ENCODE measurements at regions not wholly inside any gene's neighbourhood (a gene's known extent, or its start where the extent isn't known, plus 50 kb on each side); places are given as distances from the start of the nearest gene placed in this dataset.
"Not testable (repeated sequence)": the region's sequence is repeated elsewhere in the genome, so short reads cannot be mapped to it uniquely, and the experiment has no call there.

DNA sequence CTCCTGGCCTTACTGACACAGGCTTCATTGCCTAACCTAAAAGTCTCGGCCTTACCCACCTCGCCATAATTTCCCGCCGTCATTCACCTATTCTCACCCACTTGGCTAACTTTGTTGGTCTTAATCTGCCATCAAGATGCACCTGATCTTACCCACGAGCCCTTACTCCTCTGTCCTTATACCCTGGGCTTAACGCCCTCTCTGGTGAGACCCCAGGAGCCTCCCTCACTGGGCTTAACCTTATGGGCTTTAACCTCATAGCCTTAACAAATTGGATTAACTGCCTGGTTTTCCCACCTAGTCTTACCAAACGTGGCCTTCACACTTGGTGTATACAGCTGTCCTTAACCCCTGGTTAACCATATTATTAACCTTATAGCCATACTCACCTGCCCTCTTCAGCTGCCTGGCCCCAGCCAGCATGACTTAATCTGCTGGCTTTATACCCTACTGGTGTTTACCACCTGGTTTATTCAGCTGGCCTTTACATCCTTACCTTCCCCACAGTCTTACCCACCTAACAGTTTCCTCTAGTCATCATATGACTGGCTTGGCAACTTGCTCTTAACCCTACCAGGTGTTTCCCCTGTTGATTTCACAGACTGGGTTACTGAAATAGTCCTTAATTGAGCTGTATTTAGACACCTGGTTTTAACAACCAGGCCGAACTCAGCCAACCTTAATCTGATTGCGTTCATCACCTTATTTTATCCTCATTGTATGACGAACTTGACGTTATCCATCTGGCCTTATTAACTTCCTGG, 132.0 kb upstream of the ZSWIM2 start:
- DNase-seq, result no peak

DNA sequence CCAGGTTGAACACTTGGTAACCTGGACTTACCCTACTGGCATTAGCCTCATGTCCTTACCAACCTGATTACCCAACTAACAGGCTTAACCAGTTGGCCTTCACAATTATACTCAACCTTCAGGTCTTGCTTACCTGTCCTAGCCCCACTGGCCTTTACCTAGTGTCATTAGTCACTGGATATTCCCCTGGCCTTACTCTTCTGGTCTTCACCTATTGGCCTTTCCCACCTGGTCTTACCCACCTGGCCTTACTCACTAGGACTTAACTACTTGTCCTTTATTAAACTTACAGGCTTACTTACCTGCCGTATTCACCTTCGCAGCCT, 131.1 kb upstream of the ZSWIM2 start:
- DNase-seq, result no peak

DNA sequence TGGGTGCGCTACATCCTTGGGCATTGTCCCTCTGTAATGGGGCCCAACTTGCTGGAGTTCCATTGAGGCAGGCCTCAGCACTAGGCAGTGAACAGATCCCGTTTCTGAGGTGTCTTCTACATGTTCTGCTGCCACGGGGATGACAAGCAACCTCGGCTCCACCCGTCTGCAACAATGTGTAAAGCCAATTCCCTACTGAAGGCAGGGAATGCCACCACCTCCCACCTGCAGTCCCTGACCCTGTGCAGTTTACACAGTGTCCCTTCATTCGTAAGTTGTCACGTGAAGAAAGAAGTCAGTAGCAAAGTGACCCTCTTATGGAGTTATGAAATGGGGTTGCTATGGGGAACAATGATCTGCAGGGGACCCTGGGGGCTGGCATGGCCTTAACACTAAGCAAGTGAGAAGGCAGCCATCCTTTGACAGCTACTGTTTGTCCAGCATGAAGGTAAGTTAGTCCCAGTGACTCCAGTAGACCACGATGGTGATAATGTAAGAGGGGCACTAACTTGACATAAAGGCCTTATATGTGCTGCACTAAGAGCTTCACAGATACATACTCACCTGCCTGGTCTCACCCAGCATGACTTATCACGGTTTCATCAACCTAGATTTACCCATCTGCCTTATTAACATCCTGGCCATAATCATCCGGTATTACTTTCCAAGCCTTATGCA, 130.6 kb upstream of the ZSWIM2 start:
- DNase-seq, result no peak

DNA sequence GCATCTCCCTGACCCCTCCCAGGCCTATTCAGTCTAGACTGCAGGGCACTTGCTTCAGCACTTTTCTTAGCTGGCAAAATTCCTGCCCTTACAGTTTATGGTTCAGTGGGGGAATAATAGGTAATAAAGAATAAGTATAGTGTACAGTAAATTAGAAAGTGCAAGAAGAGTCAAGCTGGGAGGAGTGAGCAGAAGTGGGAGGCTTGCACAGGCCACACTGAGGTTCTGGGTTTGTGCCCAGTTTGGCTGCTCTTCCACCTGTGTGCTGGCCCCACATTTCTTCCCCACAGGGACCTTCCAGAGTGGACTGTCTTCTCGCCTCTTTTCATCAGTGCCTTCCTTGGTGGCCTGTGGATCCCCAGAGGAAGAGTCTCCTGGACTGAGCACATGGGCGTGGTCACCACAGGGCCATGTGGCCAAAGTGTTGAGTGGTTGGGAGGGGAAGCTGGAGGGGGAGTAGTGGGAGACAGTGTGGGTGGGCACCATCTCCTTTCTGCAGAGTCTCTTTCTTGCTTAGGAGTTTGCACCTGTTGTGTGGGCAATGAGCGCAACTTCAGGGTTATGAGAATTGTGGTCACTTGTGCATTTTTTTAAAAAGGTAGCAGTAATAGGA, 128.6 kb upstream of the ZSWIM2 start:
- DNase-seq, result no peak

DNA sequence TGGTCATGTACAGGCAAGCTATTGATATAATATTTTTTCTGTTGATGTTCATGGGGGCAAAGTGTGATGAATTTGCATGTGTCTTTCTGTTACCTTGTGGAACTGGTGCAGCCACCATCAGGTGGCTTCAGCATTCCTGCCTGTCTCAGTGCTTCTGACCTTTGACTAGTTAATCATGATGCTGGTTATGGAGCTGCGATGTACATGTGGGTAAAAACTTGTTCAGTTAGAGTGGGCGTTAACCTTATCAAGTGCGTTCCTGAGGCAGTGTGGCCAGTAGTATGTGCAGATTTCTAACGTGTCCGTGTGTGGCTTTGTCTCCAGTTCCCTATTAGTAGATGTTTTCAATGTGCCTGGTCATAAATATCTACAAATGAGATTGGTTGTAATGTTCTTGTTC, 127.4 kb upstream of the ZSWIM2 start:
- no peak for DNase-seq

- DNase-seq, result no peak
These were observed 123.5 kb upstream of the ZSWIM2 start for GRCh38 chr2:186972281-186972970.

DNA sequence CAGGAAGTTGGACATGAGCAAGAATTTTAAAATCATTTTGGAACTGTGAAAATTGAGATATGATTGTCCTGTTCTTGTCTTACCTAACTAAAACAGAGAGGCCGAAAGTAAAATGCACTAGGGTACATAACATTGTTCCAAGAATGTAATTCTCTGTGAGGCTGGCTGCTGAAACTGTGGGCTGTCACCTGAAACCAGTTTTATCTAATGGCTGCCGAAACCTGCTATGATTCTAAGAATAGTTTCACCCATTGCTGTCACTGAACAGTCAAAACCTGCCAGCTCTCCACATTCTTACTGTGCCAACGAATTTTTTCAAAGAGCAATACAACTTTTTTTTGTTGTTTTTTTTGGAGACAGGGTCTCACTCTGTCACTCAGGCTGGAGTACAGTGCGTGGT, 119.3 kb upstream of the ZSWIM2 start:
- DNase-seq, result no peak

- no peak for DNase-seq
These were observed 117.0 kb upstream of the ZSWIM2 start for GRCh38 chr2:186966015-186966414.

GRCh38 chr2:186962085-186962747, 113.2 kb upstream of the ZSWIM2 start:
- no peak for DNase-seq

- DNase-seq, result not testable (repeated sequence)
These were observed 111.3 kb upstream of the ZSWIM2 start for GRCh38 chr2:186960241-186960640.

DNA sequence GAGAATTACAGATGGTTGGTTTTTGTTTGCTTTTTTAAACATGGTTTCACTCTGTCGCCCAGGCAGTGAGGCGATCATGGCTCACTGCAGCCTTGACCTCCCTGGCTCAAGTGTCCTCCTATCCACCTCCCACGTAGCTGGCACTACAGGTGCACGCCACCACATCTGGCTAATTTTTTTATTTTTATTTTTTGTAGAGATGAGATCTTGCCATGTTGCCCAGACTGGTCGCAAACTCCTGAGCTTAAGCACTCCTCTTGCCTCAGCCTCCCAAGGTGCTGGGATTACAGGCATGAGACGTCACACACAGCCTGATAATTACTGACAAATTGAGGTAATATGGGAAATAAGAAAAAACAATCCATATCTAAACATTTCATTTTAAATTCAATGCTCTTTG, 110.5 kb upstream of the ZSWIM2 start:
- no peak for DNase-seq

DNA sequence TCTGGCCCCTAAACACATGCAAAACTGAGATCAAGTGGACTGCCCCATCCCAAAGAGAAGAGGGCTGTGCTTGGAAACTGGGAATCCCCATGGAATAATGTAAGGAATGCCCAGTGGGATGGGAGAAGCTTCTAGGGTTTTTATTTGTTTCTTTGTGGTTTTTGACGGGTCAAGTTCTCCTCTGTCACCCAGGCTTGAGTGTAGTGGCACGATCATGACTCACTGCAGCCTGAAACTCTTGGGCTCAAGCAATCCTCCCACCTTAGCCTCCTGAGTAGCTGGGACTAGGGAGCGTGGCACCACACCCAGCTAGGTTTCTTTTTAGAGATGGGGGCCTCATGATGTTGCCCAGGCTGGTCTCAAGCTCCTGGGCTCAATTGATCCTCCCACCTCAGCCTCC, 101.7 kb upstream of the ZSWIM2 start:
- DNase-seq, result no peak

DNA sequence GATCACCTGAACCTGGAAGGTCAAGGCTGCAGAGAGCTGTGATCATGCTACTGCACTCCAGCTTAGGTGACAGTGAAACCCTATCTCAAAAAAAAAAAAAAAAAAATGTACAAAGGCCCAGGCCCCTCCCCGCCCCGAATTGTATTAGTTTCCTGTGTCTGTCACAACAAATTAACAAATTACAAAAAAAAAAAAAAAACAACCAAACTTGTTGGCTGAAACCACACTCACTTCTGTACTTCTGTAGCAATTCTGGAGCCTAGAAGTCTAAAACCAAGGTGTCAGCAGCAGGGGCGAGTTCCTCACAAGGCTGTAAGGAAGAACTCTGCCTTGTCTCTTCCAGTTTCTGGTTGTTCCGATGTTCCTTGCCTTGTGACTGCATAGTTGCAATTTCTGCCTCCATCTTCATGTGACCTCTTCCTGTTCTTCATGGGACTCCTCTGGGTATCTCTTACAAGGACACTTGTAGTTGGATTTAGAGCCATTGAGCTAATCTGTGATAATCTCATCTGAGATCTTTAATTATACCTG, 100.8 kb upstream of the ZSWIM2 start:
- no peak for DNase-seq

DNA sequence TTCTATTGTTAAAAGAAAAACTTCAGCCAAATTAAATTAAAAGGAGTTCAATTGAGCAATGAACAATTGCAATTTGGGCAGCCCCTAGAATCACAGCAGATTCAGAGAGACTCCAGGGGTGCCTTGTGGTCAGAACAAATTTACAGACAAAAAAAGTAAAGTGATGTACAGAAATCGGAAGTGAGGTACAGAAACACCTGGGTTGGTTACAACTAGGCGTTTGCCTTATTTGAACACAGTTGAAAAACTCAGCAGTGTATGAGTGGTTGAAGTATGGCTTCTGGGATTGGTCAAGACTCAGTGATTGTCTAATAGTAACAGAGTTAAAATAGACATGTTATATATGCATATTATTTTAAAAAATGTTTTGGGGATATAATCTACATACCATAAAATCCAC, 98.5 kb upstream of the ZSWIM2 start:
- DNase-seq, result no peak

DNA sequence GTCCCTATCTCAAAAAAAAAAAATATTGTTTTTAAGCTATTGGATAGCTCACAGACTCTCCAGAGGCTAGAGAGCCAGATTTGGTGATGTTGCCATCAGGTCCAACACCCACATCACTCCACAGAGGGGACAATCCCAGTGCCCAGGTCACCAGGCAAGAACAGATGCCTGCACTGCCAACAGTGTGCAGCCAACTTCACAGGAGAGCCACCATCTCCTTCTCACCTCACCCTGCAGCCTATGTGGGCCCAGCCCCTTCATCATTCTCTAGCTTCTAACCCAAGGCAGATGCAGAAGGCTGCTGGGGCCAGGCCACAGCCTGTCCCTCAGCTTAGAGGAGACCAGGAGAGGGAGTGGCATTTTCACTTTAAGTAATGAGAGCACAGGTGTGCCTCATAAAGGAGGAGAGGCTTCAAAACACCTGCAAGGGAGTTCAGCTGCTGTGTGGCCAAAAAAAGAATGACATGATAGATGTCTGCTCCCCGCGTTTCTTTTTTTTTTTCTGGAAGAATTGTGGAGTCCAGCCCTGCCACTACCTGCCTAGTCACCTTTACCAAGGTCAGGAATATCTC, 98.0 kb upstream of the ZSWIM2 start:
- DNase-seq, result no peak

- DNase-seq, result no peak
These were observed 92.9 kb upstream of the ZSWIM2 start for GRCh38 chr2:186941853-186942252.

DNA sequence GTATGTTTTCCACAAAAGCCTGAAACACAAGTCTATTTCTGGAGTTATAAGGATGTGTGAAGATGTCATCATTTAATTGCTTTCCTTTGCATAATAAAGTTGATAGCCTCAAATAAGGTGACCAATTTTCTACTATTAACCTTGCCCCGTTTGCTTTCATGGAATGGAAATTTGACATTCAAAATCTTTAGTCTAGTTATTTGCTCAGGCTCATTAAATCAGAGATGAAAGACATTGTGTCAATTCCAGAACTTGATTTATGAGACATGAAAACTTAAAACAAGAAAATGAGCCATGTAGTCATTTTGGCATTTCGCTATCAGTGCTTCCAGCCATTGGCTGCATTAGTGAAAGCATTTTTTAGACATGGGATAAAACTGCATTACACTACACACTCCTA, 91.5 kb upstream of the ZSWIM2 start:
- DNase-seq, result no peak

GRCh38 chr2:186934420-186934819, 85.5 kb upstream of the ZSWIM2 start:
- DNase-seq, result no peak

DNA sequence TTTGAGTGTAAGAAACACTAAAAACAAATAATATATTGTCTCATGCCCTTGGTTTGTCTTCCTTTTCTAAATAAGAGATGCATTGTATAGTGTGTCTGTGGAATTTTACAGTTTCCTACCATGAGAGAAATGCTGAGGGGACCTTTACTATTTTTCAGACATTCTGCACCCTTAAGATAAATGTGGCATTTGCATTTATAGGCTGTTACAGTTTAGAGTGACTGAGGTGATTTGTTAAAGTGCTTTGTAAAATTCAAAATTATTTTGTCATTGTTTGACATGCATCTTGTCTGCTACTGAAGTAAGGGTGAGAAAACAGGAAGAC, 78.9 kb upstream of the ZSWIM2 start:
- DNase-seq, result no peak

- no peak for DNase-seq
These were observed 78.4 kb upstream of the ZSWIM2 start for GRCh38 chr2:186927185-186927866.

DNA sequence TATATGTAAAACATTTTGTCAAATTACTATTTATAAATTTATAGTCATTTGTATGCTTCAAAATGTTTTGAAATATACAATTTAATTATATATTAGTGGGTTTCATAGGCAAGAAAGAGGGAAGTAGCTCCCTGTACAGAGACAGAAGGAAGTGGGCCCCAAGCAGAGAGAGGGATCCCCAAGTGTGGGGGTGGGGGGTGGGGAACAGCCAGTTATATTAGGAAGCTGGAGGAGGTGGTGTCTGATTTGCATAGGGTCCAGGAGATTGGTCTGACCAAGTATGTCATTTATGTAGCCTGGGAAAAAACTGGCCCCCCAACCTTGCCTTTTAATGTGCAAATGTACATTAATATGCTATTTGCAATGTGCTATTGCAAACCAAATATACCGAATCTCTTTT, 76.5 kb upstream of the ZSWIM2 start:
- no peak for DNase-seq

DNA sequence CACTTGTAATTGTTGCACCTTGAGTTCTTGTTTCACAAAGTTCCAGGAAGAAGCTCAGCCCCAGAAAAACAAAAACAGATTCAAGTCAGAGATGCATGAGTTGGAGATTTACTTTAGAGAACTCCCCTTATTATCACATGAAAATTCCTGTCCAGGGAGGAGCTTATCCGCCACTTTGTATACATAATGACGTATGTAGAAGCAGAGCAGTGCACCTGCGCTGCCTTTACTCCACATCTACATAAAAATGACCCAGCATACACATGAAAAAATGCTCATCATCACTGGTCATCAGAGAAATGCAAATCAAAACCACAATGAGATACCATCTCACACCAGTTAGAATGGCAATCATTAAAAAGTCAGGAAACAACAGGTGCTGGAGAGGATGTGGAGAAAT, 73.3 kb upstream of the ZSWIM2 start:
- DNase-seq, result not testable (repeated sequence)
